Adrenal gland (tissue), 9 donors: ENCODE measurements at regions not wholly inside any gene's neighbourhood (a gene's known extent, or its start where the extent isn't known, plus 50 kb on each side); places are given as distances from the start of the nearest gene placed in this dataset.
"Not testable (repeated sequence)": the region's sequence is repeated elsewhere in the genome, so short reads cannot be mapped to it uniquely, and the experiment has no call there.

Source experiments
- DNase-seq, 7 donors: peaks; one replicate each; pipeline ENCODE4 v3.0.0-alpha.2; 2019 to 2020
- H3K27ac ChIP-seq, 5 donors: fragments of 200-600 bp; sonication (generic) in 4 of 5; 1 replicate in 3 of 5; 2 replicates in 2 of 5; pipeline versions ENCODE4 v1.5.1 to v1.8.0; 2016 to 2020; ENCODE audit warnings: mild to moderate bottlenecking in 1 of 5
- H3K27me3 ChIP-seq: fragments of 200-600 bp; 2 replicates; pipeline ENCODE4 v1.8.0; 2021
- H3K36me3 ChIP-seq, 2 donors: fragments of 200-600 bp; replicated peaks in 1 of 2; 1 replicate in 1 of 2; 2 replicates in 1 of 2; pipeline versions ENCODE4 v1.5.1 to v1.8.0; 2018 to 2022
- H3K4me1 ChIP-seq, 2 donors: fragments of 200-600 bp; replicated peaks in 1 of 2; 1 replicate in 1 of 2; 2 replicates in 1 of 2; pipeline versions ENCODE4 v1.5.1 to v1.8.0; 2018 to 2021
- H3K4me3 ChIP-seq, 4 donors: fragments of 200-600 bp; sonication (generic) in 3 of 4; one replicate each; pipeline ENCODE4 v1.5.1; 2016 to 2018
- H3K9me3 ChIP-seq, 3 donors: fragments of 200-600 bp; sonication (generic) in 1 of 3; replicated peaks in 1 of 3; 1 replicate in 2 of 3; 2 replicates in 1 of 3; pipeline versions ENCODE4 v1.5.1 to v1.8.0; 2016 to 2021
- POLR2A ChIP-seq, 2 donors: fragments of 450-650 bp; IDR thresholded peaks; one replicate each; pipeline ENCODE4 v1.6.1; 2017; ENCODE audit warnings: antibody characterized with exemption in 2 of 2, mild to moderate bottlenecking in 2 of 2, moderate library complexity in 1 of 2
- WGBS, 4 donors: extraction: QIAGEN DNeasy Blood & Tissue Kit in 2 of 4; methylation state at CpG; one replicate each; pipeline versions ENCODE4 v1.1.5 to v1.1.7; 2013 to 2017; 5-methylcytosine and 5-hydroxymethylcytosine counted together
- intact Hi-C, 2 donors: fragments of 100-400 bp; cut with DNase I; formaldehyde crosslinking; loops; one replicate each; pipeline versions ENCODE4 v1.14.1 to v1.15.0; 2022 to 2023
- TF ChIP-seq, protein P1 (sequence below), 6 experiments: fragments of 450-650 bp in 4 of 6; fragments of 200-600 bp in 2 of 6; sonication (generic) in 1 of 6; IDR thresholded peaks; 1 replicate in 5 of 6; 2 replicates in 1 of 6; pipeline versions ENCODE4 v1.5.1 to v1.8.0; 2016 to 2021; ENCODE audit warnings: antibody characterized with exemption in 6 of 6, mild to moderate bottlenecking in 2 of 6, moderate library complexity in 1 of 6
- donor health status: healthy with polysubstance abuse.
- donor health status: Bipolar disorder and iron deficiency.
- donor health status: DM: yes; HTN: yes; CAD: no.
- donor health status: DM: no; HTN: no; CAD: no.
- donor health status: DM: no; HTN: no; CAD: no.

DNA sequence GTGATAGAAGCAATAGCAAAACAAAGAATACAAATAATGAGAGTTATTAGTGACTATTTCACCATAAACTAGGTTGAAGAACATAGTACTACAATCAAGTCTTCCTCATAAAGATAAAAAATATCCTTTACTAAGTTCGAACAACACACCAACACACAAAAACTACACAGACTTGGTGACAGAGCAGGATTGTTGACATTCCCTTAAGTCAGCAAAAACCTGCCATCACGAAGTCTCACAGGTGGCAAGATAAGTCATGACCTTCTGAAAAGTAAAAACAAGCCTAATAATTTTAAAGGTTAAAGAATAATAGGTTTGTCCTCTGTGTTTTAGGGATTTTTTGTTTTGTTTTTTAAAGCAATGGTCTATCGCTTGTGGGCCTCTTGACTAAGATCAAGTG, 173.0 kb downstream of the SEC23A start:
- H3K36me3 ChIP-seq = no peaks in the 10 kb centered on the region
- intact Hi-C loops = no loop called here
- no peak overlapping the region for H3K4me3 ChIP-seq
- no peaks in the 10 kb centered on the region for H3K9me3 ChIP-seq
- TF ChIP-seq, protein P1, sequence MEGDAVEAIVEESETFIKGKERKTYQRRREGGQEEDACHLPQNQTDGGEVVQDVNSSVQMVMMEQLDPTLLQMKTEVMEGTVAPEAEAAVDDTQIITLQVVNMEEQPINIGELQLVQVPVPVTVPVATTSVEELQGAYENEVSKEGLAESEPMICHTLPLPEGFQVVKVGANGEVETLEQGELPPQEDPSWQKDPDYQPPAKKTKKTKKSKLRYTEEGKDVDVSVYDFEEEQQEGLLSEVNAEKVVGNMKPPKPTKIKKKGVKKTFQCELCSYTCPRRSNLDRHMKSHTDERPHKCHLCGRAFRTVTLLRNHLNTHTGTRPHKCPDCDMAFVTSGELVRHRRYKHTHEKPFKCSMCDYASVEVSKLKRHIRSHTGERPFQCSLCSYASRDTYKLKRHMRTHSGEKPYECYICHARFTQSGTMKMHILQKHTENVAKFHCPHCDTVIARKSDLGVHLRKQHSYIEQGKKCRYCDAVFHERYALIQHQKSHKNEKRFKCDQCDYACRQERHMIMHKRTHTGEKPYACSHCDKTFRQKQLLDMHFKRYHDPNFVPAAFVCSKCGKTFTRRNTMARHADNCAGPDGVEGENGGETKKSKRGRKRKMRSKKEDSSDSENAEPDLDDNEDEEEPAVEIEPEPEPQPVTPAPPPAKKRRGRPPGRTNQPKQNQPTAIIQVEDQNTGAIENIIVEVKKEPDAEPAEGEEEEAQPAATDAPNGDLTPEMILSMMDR (IDR thresholded peaks at IDR 0.05) = no peak
- TF ChIP-seq POLR2A (IDR thresholded peaks at IDR 0.05) = no peak
- H3K27ac ChIP-seq = no peak overlapping the region
- H3K27me3 ChIP-seq = no peaks in the 10 kb centered on the region
- no peak for DNase-seq
- H3K4me1 ChIP-seq = no peaks in the 10 kb centered on the region
- 69 to 79% (median 74%) methylated on average over 3 of the region's 3 CpGs for WGBS, 4 donors

DNA sequence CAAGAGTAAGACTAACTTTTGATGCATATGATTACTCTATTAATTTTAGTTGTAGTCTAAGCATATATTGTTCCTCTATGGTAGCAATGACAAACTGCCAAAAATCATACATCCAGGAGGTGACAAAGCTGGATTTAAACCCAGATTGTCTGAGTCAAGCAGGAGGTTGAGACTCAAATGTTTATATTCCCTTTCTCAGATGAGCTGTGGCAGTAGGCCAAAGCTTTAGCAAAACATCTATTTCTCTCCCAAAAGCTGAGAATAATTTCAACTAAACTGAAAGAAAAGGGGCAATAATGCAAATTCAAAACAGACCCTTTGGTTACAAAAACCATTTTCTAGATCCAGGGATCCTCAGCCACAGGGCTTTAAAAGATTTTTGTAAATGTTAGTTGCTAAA, 173.6 kb downstream of the SEC23A start:
- Histone ChIP-seq H3K27me3 (no peaks in the 10 kb centered on the region), H3K36me3 (no peaks in the 10 kb centered on the region), H3K27ac (no peak overlapping the region), H3K4me3 (no peak overlapping the region), H3K9me3 (no peaks in the 10 kb centered on the region), H3K4me1 (no peaks in the 10 kb centered on the region)
- TF ChIP-seq, protein P1 (IDR thresholded peaks at IDR 0.05) = no peak
- no peak for TF ChIP-seq POLR2A (IDR thresholded peaks at IDR 0.05)
- intact Hi-C loops = no loop called here
- DNase-seq = no peak

DNA sequence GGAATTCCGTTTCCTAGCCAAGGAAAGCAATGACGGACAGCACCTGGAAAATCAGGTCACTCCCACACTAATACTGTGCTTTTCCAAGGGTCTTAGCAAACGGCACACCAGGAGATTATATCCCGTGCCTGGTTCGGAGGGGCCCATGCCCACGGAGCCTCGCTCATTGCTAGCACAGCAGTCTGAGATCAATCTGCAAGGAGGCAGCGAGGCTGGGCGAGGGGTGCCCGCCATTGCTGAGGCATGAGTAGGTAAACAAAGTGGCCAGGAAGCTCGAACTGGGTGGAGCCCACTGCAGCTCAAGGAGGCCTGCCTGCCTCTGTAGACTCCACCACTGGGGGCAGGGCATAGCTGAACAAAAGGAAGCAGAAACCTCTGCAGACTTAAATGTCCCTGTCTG, 181.1 kb downstream of the SEC23A start:
- H3K4me3 ChIP-seq, H3K9me3 ChIP-seq, H3K27ac ChIP-seq, H3K27me3 ChIP-seq, H3K4me1 ChIP-seq, DNase-seq, intact Hi-C loops, H3K36me3 ChIP-seq: not testable (repeated sequence)
- 87 to 93% (median 88%) methylated on average over 11 of the region's 11 CpGs for WGBS, 4 donors

DNA sequence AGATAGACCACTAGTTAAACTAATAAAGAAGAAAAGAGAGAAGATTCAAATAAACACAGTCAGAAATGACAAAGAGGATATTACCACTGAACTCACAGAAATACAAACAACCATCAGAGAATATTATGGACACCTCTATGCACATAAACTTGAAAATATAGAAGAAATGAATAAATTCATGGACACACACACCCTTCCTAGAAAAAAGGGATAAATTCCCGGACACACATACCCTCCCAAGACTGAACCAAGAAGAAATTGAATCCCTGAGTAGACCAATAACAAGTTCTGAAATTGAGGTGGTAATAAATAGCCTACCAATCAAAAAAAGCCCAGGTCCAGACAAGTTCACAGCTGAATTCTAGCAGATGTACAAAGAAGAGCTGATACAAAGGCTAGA, 187.9 kb downstream of the SEC23A start:
- TF ChIP-seq, protein P1 (IDR thresholded peaks at IDR 0.05) = no peak
- no peak for TF ChIP-seq POLR2A (IDR thresholded peaks at IDR 0.05)
- 69 to 83% (median 75%) methylated on average over 1 of the region's 1 CpG for WGBS, 4 donors
- intact Hi-C loops = no loop called here

DNA sequence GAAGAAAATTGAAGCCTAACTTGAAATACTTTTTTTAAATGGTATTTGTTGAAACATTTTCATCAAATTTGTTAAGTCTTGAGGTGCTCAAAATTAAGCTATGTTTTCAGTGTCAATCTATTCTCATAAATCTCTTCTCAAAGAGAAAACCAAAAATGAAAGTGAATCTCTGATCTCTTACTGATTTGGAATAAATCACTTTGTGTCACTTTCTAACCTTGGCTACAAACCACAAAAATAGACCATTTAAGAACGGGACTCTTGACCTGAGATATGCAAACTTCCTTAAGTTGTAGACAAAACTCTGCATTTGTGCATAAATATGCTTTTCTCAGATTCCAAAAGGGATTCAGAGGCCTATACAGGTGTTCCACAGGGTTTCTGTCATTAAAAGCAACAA, 192.9 kb downstream of the SEC23A start:
- no peak overlapping the region for H3K4me3 ChIP-seq
- H3K9me3 ChIP-seq = no peaks in the 10 kb centered on the region
- TF ChIP-seq, protein P1 (IDR thresholded peaks at IDR 0.05) = no peak
- no peak for TF ChIP-seq POLR2A (IDR thresholded peaks at IDR 0.05)
- H3K36me3 ChIP-seq = no peaks in the 10 kb centered on the region
- WGBS, 4 donors = 6 to 27% (median 17%) methylated on average over 1 of the region's 1 CpG
- DNase-seq = no peak
- H3K4me1 ChIP-seq = no peaks in the 10 kb centered on the region
- no peak overlapping the region for H3K27ac ChIP-seq
- intact Hi-C loops = no loop called here
- H3K27me3 ChIP-seq = no peaks in the 10 kb centered on the region

More for the DNA sequence above, 187.9 kb downstream of the SEC23A start:
- DNase-seq = no peak
- Histone ChIP-seq H3K27ac (no peak overlapping the region), H3K4me1 (no peaks in the 10 kb centered on the region), H3K27me3 (no peaks in the 10 kb centered on the region), H3K4me3 (no peak overlapping the region), H3K36me3 (no peaks in the 10 kb centered on the region), H3K9me3 (no peaks in the 10 kb centered on the region)
